SK-N-SH treated with all-trans-retinoic acid at 6 μM for 48 hours (cell line): ENCODE measurements at regions not wholly inside any gene's neighbourhood (a gene's known extent, or its start where the extent isn't known, plus 50 kb on each side); places are given as distances from the start of the nearest gene placed in this dataset.

ENCODE experiments used
- ARNTL ChIP-seq: fragments of 450-650 bp; formaldehyde crosslinking; IDR thresholded peaks from 2 replicates; pipeline ENCODE4 v1.5.0; 2020; ENCODE audit warnings: low read depth, mild to moderate bottlenecking, moderate library complexity, borderline replicate concordance
- BACH2 ChIP-seq: fragments of 250-450 bp; sonication (Bioruptor Pico); IDR thresholded peaks from 2 replicates; pipeline ENCODE4 v1.9.0; 2021; ENCODE audit warnings: mild to moderate bottlenecking, borderline replicate concordance
- POU6F1 ChIP-seq: fragments of 250-450 bp; sonication (Bioruptor Pico); IDR thresholded peaks from 2 replicates; pipeline ENCODE4 v1.8.0; 2021; ENCODE audit warnings: low read depth, mild to moderate bottlenecking, moderate library complexity, borderline replicate concordance
- RARB ChIP-seq: fragments of 250-450 bp; sonication (Bioruptor Pico); IDR thresholded peaks from 2 replicates; pipeline ENCODE4 v1.8.0; 2021; ENCODE audit warnings: mild to moderate bottlenecking, moderate library complexity
- TOX ChIP-seq: fragments of 250-450 bp; sonication (Bioruptor Pico); IDR thresholded peaks from 2 replicates; pipeline ENCODE4 v1.8.0; 2021; ENCODE audit warnings: mild to moderate bottlenecking, moderate library complexity, borderline replicate concordance

- TF ChIP-seq BACH2 (CRISPR knock-in tag) (no peak), TOX (no peak), RARB (no peak), POU6F1 (no peak), ARNTL (CRISPR knock-in tag) (no peak)
Observed at GRCh38 chr4:119958983-119959382, 107.7 kb downstream of the MAD2L1 start.
